ENCODE measurements at regions not wholly inside any gene's neighbourhood (a gene's known extent, or its start where the extent isn't known, plus 50 kb on each side); places are given as distances from the start of the nearest gene placed in this dataset.

DNA sequence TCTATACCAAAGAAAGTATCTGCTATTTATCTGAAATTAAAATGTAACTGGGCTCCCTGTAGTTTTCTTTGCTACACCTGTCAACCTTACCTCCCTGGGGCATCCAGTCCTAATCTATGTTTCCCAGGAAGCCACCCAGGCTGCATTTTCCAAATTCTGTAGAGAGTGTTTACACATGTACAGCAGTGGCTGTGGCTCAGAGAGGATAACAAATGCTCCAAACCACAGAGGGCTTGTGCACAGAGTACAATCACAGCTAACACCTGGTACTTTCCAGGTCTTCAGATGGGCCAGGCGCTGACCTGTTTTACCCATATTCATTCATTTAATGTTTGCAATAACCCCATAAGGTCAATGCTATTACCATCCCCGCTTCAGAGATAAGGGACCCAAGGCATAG is 146.5 kb upstream of the TNR start:
- TF ChIP-seq EP300 (IDR thresholded peaks at IDR 0.05) (no peak), POLR2AphosphoS5 (IDR thresholded peaks at IDR 0.05) (no peak), POLR2A (IDR thresholded peaks at IDR 0.05) (no peak)
- TF ChIP-seq, protein P1, sequence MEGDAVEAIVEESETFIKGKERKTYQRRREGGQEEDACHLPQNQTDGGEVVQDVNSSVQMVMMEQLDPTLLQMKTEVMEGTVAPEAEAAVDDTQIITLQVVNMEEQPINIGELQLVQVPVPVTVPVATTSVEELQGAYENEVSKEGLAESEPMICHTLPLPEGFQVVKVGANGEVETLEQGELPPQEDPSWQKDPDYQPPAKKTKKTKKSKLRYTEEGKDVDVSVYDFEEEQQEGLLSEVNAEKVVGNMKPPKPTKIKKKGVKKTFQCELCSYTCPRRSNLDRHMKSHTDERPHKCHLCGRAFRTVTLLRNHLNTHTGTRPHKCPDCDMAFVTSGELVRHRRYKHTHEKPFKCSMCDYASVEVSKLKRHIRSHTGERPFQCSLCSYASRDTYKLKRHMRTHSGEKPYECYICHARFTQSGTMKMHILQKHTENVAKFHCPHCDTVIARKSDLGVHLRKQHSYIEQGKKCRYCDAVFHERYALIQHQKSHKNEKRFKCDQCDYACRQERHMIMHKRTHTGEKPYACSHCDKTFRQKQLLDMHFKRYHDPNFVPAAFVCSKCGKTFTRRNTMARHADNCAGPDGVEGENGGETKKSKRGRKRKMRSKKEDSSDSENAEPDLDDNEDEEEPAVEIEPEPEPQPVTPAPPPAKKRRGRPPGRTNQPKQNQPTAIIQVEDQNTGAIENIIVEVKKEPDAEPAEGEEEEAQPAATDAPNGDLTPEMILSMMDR (IDR thresholded peaks at IDR 0.05), result no peak
